ENCODE measurements at regions not wholly inside any gene's neighbourhood (a gene's known extent, or its start where the extent isn't known, plus 50 kb on each side); places are given as distances from the start of the nearest gene placed in this dataset.
"Not testable (repeated sequence)": the region's sequence is repeated elsewhere in the genome, so short reads cannot be mapped to it uniquely, and the experiment has no call there.

DNA sequence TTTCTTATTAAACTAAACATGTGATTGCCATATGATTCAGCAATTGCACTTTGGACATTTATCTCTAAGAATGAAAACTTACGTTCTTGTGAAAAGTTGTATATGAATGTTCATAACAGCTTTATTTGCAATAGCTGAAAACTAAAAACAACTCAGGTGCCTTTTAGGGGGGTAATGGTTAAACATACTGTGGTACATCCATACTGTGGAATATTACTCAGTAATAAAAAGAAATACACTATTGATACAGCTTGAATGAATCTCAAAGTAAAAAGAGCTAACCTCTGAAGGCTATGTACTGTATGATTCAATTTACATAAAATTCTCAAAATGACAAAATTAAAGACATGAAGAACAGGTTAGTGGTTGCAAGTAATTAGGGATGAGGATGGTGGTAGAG, 339.5 kb upstream of the PAPPA start:
- ATAC-seq: no peak
- DNase-seq: no peak
- no peak for TF ChIP-seq POLR2A (IDR thresholded peaks at IDR 0.05)
- TF ChIP-seq, protein P1, sequence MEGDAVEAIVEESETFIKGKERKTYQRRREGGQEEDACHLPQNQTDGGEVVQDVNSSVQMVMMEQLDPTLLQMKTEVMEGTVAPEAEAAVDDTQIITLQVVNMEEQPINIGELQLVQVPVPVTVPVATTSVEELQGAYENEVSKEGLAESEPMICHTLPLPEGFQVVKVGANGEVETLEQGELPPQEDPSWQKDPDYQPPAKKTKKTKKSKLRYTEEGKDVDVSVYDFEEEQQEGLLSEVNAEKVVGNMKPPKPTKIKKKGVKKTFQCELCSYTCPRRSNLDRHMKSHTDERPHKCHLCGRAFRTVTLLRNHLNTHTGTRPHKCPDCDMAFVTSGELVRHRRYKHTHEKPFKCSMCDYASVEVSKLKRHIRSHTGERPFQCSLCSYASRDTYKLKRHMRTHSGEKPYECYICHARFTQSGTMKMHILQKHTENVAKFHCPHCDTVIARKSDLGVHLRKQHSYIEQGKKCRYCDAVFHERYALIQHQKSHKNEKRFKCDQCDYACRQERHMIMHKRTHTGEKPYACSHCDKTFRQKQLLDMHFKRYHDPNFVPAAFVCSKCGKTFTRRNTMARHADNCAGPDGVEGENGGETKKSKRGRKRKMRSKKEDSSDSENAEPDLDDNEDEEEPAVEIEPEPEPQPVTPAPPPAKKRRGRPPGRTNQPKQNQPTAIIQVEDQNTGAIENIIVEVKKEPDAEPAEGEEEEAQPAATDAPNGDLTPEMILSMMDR (IDR thresholded peaks at IDR 0.05): no peak
- no peak overlapping the region for H3K27ac ChIP-seq
- no peaks in the 10 kb centered on the region for H3K27me3 ChIP-seq
- intact Hi-C loops (cut with DNase I): no loop called here
- peaks cover 0 to 6% (median 0%) of the 10 kb centered on the region in 12 donors for H3K9me3 ChIP-seq
- no peaks in the 10 kb centered on the region for H3K36me3 ChIP-seq
- 86 to 94% (median 91%) methylated on average over 1 of the region's 1 CpG for WGBS, 4 donors
- H3K4me3 ChIP-seq: no peak overlapping the region
- no peaks in the 10 kb centered on the region for H3K4me1 ChIP-seq

DNA sequence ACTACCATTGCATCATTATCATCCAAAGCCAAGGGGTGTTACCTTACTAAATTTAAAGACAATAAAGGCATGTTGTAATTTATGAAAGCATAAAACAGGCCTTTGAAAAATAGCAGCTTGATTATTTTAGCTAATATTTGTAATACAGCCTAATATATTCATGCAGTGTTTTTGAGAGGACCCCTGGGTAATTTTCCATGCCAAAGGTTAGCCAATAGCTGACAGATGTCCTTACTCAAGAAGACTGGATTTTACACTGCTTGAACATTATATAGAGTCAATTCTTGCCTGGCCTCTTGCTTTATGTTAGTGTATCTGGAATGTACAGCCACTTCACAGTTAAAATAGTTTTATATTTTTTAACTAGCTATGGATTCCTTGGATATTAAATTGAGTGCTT, 337.8 kb upstream of the PAPPA start:
- intact Hi-C loops (cut with DNase I): no loop called here

DNA sequence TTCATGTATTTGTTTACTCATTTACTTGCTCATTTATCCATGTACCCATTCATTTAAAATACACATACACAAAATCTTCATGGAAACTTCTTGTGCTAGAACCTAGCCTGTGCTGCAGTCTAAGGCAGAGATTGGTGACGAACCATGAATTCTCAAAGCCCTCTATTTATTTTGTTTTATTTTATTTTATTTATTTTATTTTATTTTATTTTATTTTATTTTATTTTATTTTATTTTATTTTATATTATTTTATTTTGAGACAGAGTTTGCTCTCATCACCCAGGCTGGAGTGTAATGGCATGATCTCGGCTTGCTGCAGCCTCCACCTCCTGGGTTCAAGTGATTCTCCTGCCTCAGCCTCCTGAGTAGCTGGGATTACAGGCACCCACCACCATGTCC, 334.9 kb upstream of the PAPPA start:
- H3K4me3 ChIP-seq; DNase-seq; H3K27ac ChIP-seq; H3K4me1 ChIP-seq; ATAC-seq; H3K27me3 ChIP-seq; H3K36me3 ChIP-seq; intact Hi-C loops (cut with DNase I): not testable (repeated sequence)
- WGBS, 4 donors: 86 to 91% (median 87%) methylated on average over 2 of the region's 2 CpGs
- peaks cover 0 to 13% (median 0%) of the 10 kb centered on the region in 12 donors for H3K9me3 ChIP-seq

More for the DNA sequence above, 337.8 kb upstream of the PAPPA start:
- H3K27ac ChIP-seq: no peak overlapping the region
- DNase-seq: no peak
- no peaks in the 10 kb centered on the region for H3K27me3 ChIP-seq
- H3K9me3 ChIP-seq: peaks cover 0 to 6% (median 0%) of the 10 kb centered on the region in 12 donors
- H3K36me3 ChIP-seq: no peaks in the 10 kb centered on the region
- no peak for TF ChIP-seq POLR2A (IDR thresholded peaks at IDR 0.05)
- TF ChIP-seq, protein P1 (IDR thresholded peaks at IDR 0.05): no peak
- no peak for ATAC-seq
- no peak overlapping the region for H3K4me3 ChIP-seq
- no peaks in the 10 kb centered on the region for H3K4me1 ChIP-seq

DNA sequence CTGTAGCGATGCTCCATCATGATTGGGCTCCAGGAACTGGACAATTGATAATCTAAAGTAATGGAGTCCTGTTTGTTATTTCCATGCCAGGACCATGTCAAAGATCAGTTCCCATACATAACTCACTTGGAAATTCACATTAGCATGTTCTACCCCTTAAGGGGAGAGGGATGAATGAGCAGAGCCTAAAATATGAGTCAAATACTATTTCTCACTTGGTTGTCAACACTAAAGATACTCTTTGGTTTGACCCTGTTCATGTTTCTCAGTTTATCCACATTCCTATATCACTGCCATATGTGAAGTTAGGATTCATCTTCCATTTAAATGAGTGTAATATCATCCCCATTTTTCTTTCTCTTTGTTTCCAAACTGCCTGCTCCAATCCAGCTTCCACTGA, 321.6 kb upstream of the PAPPA start:
- DNase-seq (no peak), ATAC-seq (no peak)
- WGBS, 4 donors: 82 to 97% (median 83%) methylated on average over 1 of the region's 1 CpG
- Histone ChIP-seq H3K4me3 (no peak overlapping the region), H3K27ac (no peak overlapping the region), H3K4me1 (no peaks in the 10 kb centered on the region), H3K9me3 (peaks cover 0 to 8% (median 0%) of the 10 kb centered on the region in 12 donors), H3K36me3 (no peaks in the 10 kb centered on the region), H3K27me3 (no peaks in the 10 kb centered on the region)
- TF ChIP-seq, protein P1 (IDR thresholded peaks at IDR 0.05): no peak
- no peak for TF ChIP-seq POLR2A (IDR thresholded peaks at IDR 0.05)
- intact Hi-C loops (cut with DNase I): no loop called here

DNA sequence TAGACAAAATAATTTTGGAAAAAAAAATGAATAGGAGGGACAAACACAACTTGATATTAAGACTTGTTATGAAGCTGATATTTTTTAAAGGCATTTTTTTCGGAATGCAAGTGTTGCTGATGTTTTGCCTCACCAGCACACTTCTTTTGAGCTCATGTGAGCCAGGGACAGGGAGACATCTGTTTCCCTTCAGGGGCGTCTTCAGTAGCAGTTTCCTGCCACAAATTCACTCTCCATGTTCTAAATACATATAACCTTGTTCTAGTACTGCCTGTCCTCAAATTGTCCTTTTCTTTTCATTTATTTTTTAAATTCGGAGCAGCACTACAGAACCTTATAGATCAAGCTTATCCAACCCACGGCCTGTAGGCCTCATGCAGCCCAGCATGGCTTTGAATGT, 316.0 kb upstream of the PAPPA start:
- ATAC-seq (no peak), DNase-seq (no peak)
- WGBS, 4 donors: 52 to 59% (median 55%) methylated on average over 4 of the region's 4 CpGs
- intact Hi-C loops (cut with DNase I): no loop called here
- Histone ChIP-seq H3K4me3 (no peak overlapping the region), H3K27ac (no peak overlapping the region), H3K36me3 (no peaks in the 10 kb centered on the region), H3K9me3 (peaks cover 0 to 8% (median 0%) of the 10 kb centered on the region in 12 donors), H3K4me1 (no peaks in the 10 kb centered on the region), H3K27me3 (no peaks in the 10 kb centered on the region)
- no peak for TF ChIP-seq POLR2A (IDR thresholded peaks at IDR 0.05)
